Endothelial cell of umbilical vein (primary cell): ENCODE measurements at regions not wholly inside any gene's neighbourhood (a gene's known extent, or its start where the extent isn't known, plus 50 kb on each side); places are given as distances from the start of the nearest gene placed in this dataset.

Experiments
- BruUV-seq: library from RNA; stranded (reverse); fragments of 400-500 nt; replicated peaks from 2 replicates; lab custom pipeline; 2021; lab: Mats Ljungman, UMichigan
- CTCF ChIA-PET: fragments of 300-600, 350-600 bp; sonication (Branson Sonifier 250); formaldehyde crosslinking; loops from one replicate; lab custom pipeline; 2021; ENCODE audit warnings: antibody characterized with exemption, inconsistent platforms; lab: Charles Lee
- POLR2A ChIA-PET: fragments of 300-600, 350-600 bp; sonication (Branson Sonifier 250); formaldehyde crosslinking; loops from one replicate; lab custom pipeline; 2021; ENCODE audit warnings: antibody characterized with exemption, inconsistent platforms; lab: Charles Lee
- DNase-seq: peaks from one replicate; pipeline ENCODE4 v3.0.0-alpha.2; 2011; ENCODE audit warnings: low read depth, low spot score
- FAIRE-seq: peaks from 2 replicates; lab custom pipeline; 2011; peaks lifted over from hg19 to GRCh38; lab: Jason Lieb, UNC
- H2AFZ ChIP-seq: 2 replicates; pipeline ENCODE4 v1.6.0; 2012; ENCODE audit warnings: low read depth, low read length, control low read depth, inconsistent platforms
- H3K27ac ChIP-seq: 2 replicates; pipeline ENCODE4 v1.5.1; 2011; ENCODE audit warnings: low read depth, mild to moderate bottlenecking, control low read depth, low read length, moderate library complexity; ENCODE audit not compliant: insufficient read depth
- H3K27me3 ChIP-seq, 2 experiments: 2 replicates each; pipeline versions ENCODE4 v1.6.0 to v1.6.1; 2011; ENCODE audit warnings: low read length in 2 of 2, mixed read lengths in 1 of 2; ENCODE audit not compliant: control insufficient read depth in 2 of 2, insufficient read depth in 2 of 2
- H3K36me3 ChIP-seq, 2 experiments: 2 replicates in 1 of 2; 3 replicates in 1 of 2; pipeline ENCODE4 v1.5.1; 2011; ENCODE audit warnings: low read length in 2 of 2, mild to moderate bottlenecking in 1 of 2, moderate library complexity in 1 of 2; ENCODE audit not compliant: control insufficient read depth in 2 of 2, insufficient read depth in 2 of 2; ENCODE audit errors: extremely low read depth in 1 of 2
- H3K4me1 ChIP-seq: 3 replicates; pipeline ENCODE4 v1.5.1; 2011; ENCODE audit warnings: mild to moderate bottlenecking, low read length; ENCODE audit not compliant: control insufficient read depth, insufficient read depth; ENCODE audit errors: extremely low read depth
- H3K4me2 ChIP-seq: 2 replicates; pipeline ENCODE4 v1.6.1; 2011; ENCODE audit warnings: low read length, control low read depth, mixed read lengths; ENCODE audit not compliant: insufficient read depth
- H3K4me3 ChIP-seq, 3 experiments: fragments of 200-600 bp in 1 of 3; sonication (generic), shearing (Covaris generic) in 1 of 3; replicated peaks in 1 of 3; 2 replicates each; pipeline ENCODE4 v1.5.1; 2011 to 2016; ENCODE audit warnings: control low read depth in 3 of 3, low read length in 3 of 3, mild to moderate bottlenecking in 2 of 3, inconsistent platforms in 1 of 3, low read depth in 1 of 3, moderate library complexity in 1 of 3; ENCODE audit not compliant: insufficient read depth in 1 of 3
- H3K79me2 ChIP-seq: 2 replicates; pipeline ENCODE4 v1.6.0; 2012; ENCODE audit warnings: low read length, inconsistent platforms; ENCODE audit not compliant: control insufficient read depth, insufficient read depth
- H3K9ac ChIP-seq: replicated peaks from 2 replicates; pipeline ENCODE3; 2011; ENCODE audit warnings: low read length, control low read depth; ENCODE audit not compliant: insufficient read depth; ENCODE audit errors: extremely low read depth
- H3K9me1 ChIP-seq: replicated peaks from 3 replicates; pipeline ENCODE4 v1.6.0; 2011; ENCODE audit warnings: mild to moderate bottlenecking, low read length; ENCODE audit not compliant: control insufficient read depth, insufficient read depth; ENCODE audit errors: extremely low read depth
- H3K9me3 ChIP-seq: replicated peaks from 2 replicates; pipeline ENCODE4 v1.5.1; 2012; ENCODE audit warnings: low read length, inconsistent platforms; ENCODE audit not compliant: control insufficient read depth, insufficient read depth
- H4K20me1 ChIP-seq: replicated peaks from 2 replicates; pipeline ENCODE3; 2011; ENCODE audit warnings: mild to moderate bottlenecking, low read length; ENCODE audit not compliant: control insufficient read depth, insufficient read depth; ENCODE audit errors: extremely low read depth
- EZH2 ChIP-seq: IDR thresholded peaks from 2 replicates; pipeline ENCODE4 v1.6.1; 2012; ENCODE audit warnings: borderline replicate concordance, low read depth, mild to moderate bottlenecking, moderate library complexity, low read length, inconsistent platforms; ENCODE audit not compliant: severe bottlenecking
- FOS ChIP-seq: IDR thresholded peaks from 2 replicates; pipeline ENCODE4 v1.6.1; 2011; ENCODE audit warnings: mild to moderate bottlenecking, low read length, moderate library complexity, borderline replicate concordance; ENCODE audit not compliant: insufficient read depth
- GATA2 ChIP-seq: IDR thresholded peaks from 2 replicates; pipeline ENCODE4 v1.7.0; 2011; ENCODE audit warnings: low read depth, mild to moderate bottlenecking, moderate library complexity, mixed read lengths, low read length; ENCODE audit not compliant: insufficient read length, insufficient read depth
- JUN ChIP-seq: IDR thresholded peaks from 2 replicates; pipeline ENCODE4 v1.6.1; 2011; ENCODE audit warnings: borderline replicate concordance, low read depth; ENCODE audit not compliant: insufficient read length, insufficient read depth
- MYC ChIP-seq: IDR thresholded peaks from one replicate; pipeline ENCODE4 v1.6.1; 2011; ENCODE audit warnings: mild to moderate bottlenecking, low read depth, low read length
- POLR2A ChIP-seq: IDR thresholded peaks from 2 replicates; pipeline ENCODE4 v1.6.1; 2012; ENCODE audit warnings: low read depth, mild to moderate bottlenecking, control low read depth, low read length
- POLR2AphosphoS5 ChIP-seq: IDR thresholded peaks from 2 replicates; pipeline ENCODE4 v1.6.1; 2012; ENCODE audit warnings: low read depth, mild to moderate bottlenecking, control low read depth, low read length, moderate library complexity; ENCODE audit not compliant: insufficient read depth
- dilution Hi-C: fragments of 300-500 bp; cut with MboI; formaldehyde crosslinking; loops from one replicate; pipeline ENCODE4 v1.15.0; 2019; ENCODE audit warnings: low sequenced_read_pairs; ENCODE audit not compliant: extremely low pct_ligation_motif_present
- intact Hi-C: fragments of 100-400 bp; cut with micrococcal nuclease; formaldehyde crosslinking; loops from one replicate; pipeline ENCODE4 v1.10.0; 2022
- TF ChIP-seq, protein P1 (sequence below), 2 donors: IDR thresholded peaks; 1 replicate in 1 of 2; 2 replicates in 1 of 2; pipeline ENCODE4 v1.5.1; 2011; ENCODE audit warnings: low read length in 2 of 2, mild to moderate bottlenecking in 2 of 2, moderate library complexity in 2 of 2, control low read depth in 1 of 2, inconsistent platforms in 1 of 2, low read depth in 1 of 2; ENCODE audit not compliant: insufficient read depth in 1 of 2; ENCODE audit errors: extremely low read depth in 1 of 2
- TF ChIP-seq, protein P2 (sequence below): IDR thresholded peaks from 2 replicates; pipeline ENCODE4 v1.6.1; 2011; ENCODE audit not compliant: insufficient read depth, insufficient read length

DNA sequence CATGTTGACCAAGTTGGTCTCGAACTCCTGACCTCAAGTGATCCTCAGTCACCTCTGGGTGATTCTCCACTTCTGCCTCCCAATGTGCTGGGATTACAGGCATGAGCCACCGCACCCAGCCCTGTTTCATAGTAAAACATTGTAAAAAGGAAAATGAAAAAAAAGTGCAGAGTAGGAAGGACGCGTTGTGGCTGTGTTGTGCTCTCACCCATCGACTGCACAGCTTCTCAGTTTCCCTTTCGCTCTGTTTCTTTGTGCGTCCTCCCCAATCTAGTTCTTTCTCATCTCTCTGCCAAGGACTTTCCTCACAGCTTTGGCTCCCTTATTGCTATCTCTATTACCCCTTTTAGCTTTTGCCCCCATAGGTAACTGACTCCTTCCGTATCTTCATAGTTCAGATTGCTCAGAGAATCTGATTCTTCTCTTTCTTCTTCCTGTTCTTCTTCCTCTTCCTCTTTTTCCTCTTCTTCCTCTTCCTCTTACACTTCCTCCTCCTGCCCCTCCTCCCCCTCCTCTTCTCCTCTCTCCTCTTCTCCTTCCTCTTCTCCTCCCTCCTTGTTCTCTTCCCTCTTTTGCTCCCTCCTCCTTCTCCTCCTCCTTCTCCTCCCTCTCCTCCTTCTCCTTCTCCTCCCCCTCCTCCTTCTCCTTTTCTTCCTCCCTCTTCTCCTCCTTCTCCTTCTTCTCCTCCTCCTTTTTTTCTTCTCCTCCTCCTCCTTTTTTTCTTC, 81.1 kb upstream of the VGLL4 start:
- Histone ChIP-seq H3K4me2 (no peak overlapping the region), H4K20me1 (no peaks in the 10 kb centered on the region), H2AFZ (no peak overlapping the region), H3K9ac (no peak overlapping the region), H3K4me3 (no peak overlapping the region), H3K27ac (no peak overlapping the region), H3K79me2 (no peaks in the 10 kb centered on the region), H3K9me1 (no peaks in the 10 kb centered on the region), H3K4me1 (peaks cover 7% of the 10 kb centered on the region), H3K27me3 (peaks cover 12 to 17% of the 10 kb centered on the region in 2 experiments), H3K36me3 (no peaks in the 10 kb centered on the region), H3K9me3 (no peaks in the 10 kb centered on the region)
- POLR2A ChIA-PET = no interaction called here
- DNase-seq = no peak
- FAIRE-seq = no peak
- dilution Hi-C loops = no loop called here
- no TSS peak for BruUV-seq
- intact Hi-C loops = no loop called here
- CTCF ChIA-PET = interaction anchor here (1.7 kb wide), 1 partner anchor 79 kb away, joined by 4 read pairs; no protein-coding TSS in a partner anchor
- TF ChIP-seq FOS = no peak
- TF ChIP-seq, protein P1, sequence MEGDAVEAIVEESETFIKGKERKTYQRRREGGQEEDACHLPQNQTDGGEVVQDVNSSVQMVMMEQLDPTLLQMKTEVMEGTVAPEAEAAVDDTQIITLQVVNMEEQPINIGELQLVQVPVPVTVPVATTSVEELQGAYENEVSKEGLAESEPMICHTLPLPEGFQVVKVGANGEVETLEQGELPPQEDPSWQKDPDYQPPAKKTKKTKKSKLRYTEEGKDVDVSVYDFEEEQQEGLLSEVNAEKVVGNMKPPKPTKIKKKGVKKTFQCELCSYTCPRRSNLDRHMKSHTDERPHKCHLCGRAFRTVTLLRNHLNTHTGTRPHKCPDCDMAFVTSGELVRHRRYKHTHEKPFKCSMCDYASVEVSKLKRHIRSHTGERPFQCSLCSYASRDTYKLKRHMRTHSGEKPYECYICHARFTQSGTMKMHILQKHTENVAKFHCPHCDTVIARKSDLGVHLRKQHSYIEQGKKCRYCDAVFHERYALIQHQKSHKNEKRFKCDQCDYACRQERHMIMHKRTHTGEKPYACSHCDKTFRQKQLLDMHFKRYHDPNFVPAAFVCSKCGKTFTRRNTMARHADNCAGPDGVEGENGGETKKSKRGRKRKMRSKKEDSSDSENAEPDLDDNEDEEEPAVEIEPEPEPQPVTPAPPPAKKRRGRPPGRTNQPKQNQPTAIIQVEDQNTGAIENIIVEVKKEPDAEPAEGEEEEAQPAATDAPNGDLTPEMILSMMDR (IDR thresholded peaks at IDR 0.05; ENCODE audit: extremely low read depth in 1 of 2, insufficient read depth in 1 of 2, low read depth in 1 of 2, low read length in 2 of 2) = no peak
- no peak for TF ChIP-seq JUN
- TF ChIP-seq EZH2 = no peak
- no peak for TF ChIP-seq GATA2
- no peak for TF ChIP-seq MYC
- no peak for TF ChIP-seq POLR2AphosphoS5
- TF ChIP-seq, protein P2, sequence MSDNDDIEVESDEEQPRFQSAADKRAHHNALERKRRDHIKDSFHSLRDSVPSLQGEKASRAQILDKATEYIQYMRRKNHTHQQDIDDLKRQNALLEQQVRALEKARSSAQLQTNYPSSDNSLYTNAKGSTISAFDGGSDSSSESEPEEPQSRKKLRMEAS = no peak
- no peak for TF ChIP-seq POLR2A
